COLO668 (cell line): ENCODE measurements at regions not wholly inside any gene's neighbourhood (a gene's known extent, or its start where the extent isn't known, plus 50 kb on each side); places are given as distances from the start of the nearest gene placed in this dataset.
A peak's percentile ranks its signal among the peaks of the same experiment; 100 is the strongest.

Experiments used
- DNase-seq: peaks from one replicate; lab custom pipeline; 2025; ENCODE audit not compliant: unreplicated experiment; lab: John Stamatoyannopoulos, UW

DNA sequence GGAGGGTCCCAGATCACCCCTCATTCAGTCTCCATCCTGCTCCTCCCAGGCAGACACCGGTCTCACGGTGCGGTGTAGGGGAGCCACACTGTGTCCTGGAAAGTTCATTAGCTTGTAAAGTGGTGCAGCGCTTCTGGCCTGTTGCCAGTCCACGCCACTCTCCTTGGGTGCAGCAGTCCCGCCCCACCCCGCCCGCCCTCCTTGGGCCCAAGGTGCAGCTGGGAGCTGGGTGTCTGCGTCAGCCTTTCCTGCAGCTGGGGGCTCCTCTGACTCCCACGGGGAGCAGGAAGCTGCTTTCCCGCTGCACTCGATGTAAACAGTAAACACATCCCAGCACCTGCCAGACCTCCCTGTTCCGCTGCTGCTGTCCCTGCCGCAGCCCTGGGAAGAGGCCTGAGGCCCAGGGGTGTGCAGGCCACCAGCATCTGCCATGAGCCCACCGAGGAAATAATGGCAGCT is 53.8 kb upstream of the ASB18 start:
- DNase-seq = peak; percentile 85

DNA sequence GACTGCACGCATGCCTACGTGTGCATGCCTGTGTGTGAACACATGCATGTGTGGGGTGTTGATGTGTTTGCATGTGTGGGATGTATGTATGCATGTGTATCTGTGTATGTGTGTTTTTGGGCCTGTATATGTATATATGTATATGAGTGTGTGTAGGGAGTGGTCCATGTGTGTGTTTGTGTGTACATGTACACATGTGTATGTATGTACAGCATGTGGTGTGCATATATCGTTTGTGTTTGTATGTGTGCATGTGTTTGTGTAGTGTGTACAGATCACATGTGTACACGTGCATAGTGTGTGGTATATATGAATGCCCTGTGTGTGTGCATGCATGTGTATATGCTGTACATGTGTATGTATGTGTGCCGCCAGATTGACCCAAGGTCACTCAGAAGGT is 54.2 kb upstream of the ASB18 start:
- no peak for DNase-seq

DNA sequence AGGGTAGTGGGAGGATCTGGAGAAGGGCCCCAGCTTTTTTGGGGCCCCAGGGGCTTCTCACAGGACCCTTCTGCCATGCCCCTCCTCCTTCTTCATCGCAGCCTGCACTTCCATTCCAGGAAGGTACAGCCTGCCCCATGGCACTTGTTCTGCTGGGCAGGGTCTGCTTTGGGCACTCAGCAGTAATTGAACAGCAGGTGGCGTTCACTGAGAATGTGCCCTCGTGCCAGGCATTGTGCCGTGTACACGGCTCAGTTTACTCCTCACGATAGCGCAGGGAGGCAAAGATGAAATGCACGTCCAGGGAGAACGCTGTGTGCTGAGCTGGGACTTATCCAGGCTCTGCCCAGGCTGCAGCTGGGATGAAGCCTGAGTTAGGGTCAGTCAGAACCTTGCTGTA is 54.8 kb upstream of the ASB18 start:
- no peak for DNase-seq

DNA sequence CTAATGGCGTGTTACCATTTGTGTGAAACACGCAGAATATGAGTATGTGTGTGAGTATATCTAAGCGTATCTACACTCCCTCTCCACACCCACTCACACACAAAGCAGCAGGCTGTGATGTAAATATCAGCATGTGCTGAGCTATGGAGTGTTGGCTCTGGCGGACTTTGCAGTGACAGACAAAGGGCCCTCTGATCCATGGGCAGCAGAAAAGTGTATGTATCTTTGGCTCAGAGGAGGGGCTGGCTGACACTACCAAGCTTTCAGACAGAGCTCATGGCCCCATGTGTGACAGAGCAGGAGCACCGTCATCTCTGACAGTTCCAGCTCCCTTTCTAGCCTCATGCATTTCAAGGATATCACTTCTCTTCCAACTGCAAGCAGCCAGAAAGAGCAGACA is 57.2 kb upstream of the ASB18 start:
- DNase-seq = no peak

DNA sequence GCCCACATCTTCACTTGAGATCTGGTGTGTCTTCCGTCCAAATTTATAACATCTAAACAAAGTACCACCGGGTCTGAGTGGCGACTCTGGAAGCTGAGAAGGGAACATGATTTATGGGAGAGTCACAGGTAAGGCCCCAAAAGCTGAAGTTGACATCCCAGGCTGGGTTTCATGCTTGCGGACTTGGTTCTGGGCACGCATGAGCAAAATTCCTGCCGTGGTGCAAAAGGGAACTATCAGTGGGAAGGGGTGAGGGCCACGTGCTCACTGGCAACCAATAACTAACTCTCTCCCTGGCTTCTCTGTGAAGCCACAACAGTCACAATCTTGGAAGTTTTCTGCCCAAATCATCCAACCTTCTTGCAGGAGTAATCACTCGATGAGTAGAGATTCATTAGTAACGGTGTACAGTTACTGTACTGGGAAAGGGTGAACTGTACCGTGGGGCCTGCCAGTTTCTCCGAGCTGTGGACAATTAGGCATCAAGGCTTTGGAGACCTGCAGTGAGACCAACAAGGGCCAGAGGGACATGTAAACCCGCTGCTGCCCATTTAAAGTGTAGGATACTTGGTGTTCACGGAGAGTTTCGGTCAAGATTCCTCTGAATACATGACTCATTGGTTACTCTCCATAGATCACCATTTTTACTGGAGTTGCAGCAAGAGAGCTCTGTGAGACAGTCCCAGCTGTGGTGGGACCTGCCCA is 69.4 kb upstream of the ASB18 start:
- DNase-seq = no peak

DNA sequence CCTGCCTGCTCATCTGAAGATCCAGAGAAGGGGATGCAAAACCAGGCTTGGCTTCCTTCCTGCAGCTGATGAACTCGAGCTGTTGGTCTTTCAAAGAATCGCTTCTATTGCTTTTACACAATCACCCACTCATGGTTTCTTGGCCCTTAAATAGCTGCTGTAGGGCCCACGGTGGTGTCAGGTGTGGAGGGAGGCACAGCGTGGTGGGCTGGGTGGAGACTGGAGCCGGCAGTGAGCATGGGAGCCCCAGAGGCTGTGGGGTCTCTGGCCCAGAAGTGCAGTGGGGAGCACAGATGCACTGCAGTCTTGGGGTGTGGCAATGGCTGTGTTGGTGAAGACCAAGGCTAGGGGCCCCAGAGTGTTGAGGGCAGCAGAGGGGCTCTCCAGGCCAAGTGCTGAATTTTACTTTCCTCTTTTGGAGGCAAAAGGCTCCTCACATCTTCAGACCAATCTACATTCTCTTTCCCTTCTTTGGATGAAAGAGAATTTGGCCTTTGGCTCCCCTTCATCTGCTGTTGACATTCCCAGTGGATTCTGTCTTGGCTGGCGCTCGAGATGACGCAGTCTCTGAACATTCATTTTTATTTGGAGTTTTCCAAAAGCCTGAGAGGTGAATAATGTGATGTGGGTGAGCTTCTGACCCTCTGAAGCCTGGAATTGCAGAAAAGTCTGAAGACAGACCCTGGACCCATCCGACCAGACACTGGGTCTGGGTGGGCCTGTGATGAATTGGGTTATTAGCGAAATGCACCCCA is 70.1 kb upstream of the ASB18 start:
- no peak for DNase-seq

DNA sequence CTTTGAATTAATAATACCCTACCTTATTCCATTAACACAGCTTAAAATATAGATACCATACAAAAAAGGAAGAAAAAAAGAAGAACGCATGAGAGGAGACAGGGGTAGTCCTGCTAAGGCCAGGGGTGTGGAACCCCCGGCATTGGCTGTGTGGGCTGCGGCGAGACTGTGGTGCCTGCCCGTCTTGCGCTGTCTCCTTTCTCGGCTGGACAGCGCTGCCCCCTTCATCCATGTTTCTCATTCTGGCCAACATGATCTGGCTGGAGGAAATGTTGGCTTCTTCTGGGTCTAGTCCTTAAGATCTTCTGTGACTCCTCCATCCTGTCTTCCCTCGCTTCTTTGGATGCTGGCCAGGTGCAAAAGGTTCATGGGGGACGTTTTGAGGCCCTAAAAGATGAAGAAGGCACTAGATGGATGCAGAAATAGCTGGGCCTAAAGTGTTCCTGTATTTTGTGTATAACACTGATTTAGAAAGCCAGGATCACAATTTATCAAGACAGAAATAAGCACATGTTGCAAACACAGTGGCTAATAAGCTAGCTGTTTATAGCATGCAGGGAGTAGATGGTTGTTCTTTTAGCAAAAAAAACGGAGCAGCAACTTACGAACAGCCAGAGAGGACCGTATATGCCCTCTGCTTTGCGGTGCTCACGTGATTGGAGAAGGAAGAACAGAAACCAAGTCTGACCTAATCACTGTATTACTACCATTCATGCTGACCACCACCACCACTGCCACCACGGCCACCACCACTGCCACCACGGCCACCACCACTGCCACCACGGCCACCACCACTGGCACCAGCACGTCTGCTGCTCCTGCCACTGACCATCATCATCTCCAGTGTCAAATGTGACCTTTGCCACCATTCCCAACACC is 71.7 kb upstream of the ASB18 start:
- no peak for DNase-seq

DNA sequence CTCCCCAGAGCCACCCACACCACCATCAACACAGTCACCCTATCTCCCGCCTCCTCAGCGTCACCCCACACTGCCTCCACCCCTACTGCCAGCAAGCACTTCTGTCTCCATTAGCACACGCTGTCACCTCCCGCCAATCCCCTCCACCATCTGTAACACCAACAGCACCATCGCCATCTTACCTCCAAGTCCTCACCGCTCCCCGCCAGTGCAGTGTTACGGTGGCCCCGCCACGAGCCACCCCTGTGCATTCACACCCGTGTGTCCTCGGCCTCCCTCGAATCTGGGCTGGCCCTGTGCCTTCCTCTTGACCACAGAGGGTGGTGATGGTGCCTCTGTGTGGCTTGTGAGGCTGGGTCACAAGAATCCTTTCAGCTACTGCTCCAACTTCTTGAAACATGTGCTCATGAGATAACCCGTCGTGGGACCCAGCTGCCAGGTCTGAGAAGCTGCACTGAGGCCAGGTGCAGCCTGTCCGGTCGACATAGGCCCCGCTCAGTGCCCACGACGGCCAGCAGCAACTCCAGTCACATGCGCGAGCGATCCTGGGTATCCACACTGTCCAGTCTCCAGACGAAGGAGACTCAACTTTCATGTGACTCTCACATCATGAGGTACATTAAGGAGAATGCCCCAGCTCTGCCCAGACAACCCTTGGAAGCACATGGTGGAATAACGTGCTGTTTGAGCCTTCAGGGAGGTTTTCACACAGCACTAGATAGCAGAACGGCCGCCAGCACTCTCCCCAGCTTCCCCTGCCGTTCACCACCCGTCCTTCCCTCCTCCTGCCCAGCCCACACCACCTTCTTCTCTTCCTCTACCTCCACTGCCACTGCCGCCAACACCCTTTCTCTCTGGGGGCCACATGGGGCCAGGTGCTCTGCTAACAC is 72.6 kb upstream of the ASB18 start:
- DNase-seq = no peak

DNA sequence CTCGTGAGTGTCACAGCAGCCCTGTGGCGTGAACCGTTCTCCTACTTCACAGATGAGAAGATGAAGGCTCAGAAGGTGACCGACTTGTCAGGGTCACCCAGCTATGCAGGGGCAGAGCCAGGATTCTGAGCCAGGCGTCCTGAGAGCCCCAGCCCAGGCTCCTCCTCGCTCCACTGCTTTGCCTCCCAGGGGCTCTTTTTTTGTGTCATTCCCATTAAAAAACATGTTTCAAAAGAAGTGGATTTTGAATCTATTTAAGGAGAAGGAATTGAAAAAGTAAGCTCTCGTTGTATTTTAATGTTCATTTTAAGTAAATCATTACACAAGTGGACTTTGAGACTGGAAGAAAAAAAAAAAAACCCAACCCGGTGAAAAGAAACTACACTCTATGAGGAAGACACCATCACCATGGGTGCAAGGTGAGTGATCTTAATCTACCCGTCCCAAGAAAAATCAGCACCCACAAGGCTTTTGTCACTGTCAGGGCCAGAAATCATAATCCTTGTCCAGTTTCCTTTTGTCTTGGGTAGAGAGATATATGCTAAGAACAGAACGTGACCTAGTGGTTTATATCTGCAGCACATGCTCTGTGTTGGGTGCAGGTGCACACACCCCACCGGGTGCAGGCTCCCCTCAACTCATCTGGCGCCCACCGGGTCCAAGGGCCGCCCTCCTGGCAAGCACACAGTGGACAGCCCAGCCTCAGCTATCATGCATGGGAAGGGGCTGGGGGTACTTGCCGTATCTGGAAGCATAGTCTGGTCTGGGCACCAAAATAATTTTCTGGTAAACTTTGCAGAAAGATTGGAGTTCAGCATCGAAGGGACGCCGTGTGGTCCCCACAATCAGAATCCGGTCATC is 73.5 kb upstream of the ASB18 start:
- no peak for DNase-seq

DNA sequence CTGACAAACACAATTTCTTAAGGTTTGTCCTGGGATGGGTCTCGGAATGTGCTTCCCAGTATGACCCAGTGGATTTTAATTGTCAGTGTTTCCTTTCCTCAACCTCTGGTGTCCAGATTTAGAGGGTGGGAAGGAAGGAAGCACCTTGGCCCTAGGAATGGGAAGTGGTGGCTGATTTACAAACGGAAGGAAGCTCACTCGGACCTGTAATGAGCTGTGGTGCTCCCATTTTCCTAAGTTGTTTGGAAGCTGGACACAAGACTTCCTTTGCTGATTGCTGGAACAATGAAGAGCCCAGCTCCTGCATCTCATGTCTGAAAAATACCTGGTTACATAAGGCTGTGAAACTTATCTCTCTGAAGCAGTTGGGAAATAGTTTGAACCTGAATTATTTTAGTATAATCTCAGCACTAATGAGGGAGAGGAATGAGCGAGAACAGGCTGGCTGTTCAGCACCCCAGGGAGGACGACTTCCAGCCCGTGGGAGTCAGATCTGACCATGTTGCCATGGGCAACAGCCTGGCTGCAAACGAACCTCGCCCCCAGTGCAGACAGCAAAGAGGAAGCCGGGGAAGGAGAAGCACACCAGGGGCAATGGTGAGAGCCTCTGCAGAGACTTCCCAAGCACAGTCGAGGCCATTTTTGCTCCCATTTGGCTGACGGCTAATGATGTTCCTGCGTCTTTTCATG is 74.4 kb upstream of the ASB18 start:
- peak; percentile 18 for DNase-seq

DNA sequence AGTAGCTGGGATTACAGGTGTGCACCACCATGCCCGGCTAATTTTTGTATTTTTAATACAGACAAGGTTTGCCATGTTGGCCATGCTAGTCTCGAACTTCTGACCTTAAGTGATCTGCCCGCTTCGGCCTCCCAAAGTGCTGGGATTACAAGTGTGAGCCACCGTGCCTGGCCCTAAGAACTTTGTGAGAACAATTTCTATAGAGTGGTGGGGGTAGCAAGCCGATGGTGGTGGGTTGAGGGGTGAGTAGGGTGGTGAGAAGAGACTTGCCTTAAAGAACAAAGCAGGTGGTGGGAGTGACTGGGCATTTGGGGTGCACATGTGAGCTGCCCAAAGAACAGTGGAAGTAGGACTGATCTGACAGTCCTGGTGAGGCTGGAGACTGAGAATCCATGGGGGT is 76.0 kb upstream of the ASB18 start:
- no peak for DNase-seq

DNA sequence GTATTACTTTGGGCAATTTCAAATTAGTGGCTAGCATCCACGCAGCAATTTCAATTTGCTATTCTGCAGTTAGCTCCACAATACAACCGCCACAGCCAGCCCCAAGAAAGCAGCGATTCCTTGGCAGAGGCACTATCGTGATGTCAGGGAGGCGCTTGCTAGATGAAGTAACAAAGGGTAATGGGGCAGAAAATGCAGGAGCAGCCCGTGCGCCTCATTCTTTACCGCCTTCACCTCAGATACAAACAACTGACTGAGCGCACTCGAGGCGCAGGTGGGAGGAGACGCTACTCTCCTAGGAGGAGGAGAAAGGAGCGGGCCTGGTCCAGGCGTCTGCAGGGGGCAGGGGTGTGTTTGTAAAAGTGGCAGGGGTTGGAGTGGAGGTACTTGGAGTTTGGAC is 76.9 kb upstream of the ASB18 start:
- no peak for DNase-seq

DNA sequence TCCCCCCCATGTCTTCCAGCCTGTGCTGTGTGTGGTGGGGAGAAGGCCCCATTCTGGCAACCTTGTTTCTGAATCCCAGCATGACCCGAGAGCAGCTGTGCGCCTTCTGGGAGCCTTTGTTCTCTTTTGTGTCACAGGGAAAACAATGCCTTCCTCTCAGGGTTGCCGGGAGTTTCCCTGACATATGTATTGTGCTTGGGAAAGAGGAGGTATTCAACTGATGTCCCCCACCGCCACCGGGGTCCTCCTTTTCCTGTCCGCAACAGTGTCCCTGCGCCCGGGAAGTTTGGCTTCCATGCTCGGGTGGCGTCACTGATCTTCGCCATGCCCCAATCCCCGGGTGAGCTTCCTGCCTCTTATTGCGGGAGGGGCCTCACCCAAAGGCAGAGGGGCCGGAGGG is 77.5 kb upstream of the ASB18 start:
- no peak for DNase-seq

DNA sequence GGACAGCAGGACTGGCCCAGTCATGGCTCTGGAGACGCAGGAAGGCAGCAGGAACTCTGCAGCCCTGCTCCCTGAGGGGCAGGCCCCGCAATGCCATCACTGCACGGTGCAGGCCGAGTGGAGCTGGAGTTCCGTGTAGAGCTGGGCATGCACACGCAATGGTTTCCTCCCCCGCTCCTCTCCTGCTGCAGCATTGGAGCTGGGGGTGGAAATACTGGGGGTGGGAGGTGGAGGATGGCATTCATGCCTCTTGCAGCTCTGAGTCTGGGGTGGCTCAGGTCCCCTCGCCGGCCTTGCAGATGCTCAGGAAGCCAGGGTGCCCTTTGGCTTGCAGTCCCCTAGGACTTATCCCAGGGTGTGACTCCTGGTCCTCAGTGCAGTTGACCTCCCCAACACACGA is 78.3 kb upstream of the ASB18 start:
- no peak for DNase-seq

DNA sequence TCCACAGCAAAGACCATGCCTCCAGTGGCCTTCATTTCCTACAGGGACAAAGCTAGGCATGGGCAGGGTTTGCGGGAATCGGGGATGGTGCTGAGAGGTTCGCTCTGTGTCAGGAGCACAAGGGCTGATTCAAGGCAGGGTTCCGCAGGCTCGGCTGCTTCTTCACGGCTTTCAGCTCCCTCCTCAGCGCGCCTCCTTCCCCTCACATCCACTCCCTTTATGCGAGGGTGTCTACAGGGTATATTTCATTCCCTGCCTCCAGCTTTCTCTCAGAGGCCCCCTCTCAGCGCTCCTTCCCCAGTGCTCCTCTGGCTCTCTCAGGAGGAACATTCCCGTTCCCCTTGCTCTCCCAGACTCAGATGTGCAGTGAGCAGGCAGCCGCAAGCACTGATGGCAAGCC is 78.7 kb upstream of the ASB18 start:
- no peak for DNase-seq

DNA sequence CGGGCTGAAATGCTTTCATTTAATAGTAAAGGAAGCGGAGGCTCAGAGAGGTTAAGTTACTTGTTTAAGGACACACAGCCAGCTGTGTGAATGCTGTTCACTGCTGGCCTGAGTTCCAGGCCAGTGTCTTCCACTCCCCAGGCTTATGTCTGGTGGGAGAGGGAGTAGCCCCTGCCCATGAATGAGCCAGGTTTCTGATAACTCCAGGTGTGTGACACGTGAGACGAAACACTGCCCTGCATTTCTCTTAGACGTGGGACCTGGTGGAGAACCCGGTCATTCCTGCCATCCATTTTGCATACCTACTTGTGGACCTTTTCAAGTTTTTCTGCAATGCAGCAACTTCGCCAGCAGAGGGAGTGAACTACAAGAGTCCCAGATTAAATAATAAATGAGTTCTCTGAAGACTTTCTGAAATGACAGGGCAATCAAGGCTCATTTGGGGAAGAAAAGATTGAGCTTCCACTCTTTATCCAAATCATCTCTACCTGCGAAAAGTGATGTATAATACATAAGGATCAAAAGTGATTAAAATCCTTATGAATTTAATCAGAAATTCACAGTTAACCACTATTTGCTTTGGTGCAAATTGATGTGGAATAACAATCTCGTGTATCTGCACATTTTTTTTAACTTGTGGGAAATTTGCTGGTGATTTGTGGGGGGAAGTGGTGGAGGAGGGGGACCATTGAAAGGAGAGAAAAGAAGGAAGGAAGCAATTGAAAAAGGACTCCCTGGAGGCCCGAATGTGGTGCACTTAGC is 79.4 kb upstream of the ASB18 start:
- peak; percentile 53 for DNase-seq

DNA sequence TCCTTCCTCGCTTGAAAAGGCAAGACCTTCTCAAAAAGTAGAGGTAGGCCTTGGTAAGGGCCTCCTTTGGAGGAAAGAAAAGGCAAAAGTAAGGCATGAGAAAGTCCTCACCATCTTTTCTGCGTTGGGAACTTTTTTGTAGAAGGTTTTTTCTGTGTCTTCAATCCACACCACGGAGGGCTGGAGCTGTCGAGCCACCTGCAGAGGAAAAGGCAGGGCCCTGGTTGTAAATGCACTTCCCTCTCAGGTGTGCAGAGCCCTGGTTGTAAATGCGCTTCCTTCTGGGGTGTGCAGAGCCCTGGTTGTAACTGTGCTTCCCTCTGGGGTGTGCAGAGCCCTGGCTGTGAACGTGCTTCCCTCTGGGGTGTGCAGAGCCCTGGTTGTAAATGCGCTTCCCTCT is 80.2 kb upstream of the ASB18 start:
- no peak for DNase-seq

DNA sequence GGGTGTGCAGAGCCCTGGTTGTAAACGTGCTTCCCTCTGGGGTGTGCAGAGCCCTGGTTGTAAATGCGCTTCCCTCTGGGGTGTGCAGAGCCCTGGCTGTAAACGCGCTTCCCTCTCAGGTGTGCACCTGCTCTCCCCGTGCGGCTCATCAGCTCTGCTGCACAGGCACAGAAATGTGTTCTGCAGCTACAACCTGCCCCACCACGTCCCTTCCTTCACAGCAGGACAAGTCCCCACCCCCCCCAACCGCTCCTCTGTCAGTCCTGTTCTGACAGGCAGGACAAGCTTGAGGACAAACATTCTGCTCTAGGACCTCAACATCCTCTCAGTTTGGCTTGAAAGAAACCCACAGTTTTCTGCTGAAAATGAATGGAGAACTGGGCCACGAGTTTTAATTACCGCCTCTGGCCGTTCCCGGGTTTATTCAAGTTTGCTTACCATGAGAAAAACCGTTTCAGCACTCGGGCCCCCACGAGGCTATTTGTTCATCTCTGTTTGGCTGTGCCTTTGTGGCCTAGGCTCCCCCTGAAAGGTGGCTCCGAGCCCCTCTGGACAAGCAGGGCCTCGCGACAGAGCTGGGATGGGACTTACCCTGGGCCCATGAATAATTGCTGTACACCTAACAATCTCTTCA is 81.0 kb upstream of the ASB18 start:
- peak; percentile 17 for DNase-seq
